MV-4-11 (cell line): ENCODE measurements at regions not wholly inside any gene's neighbourhood (a gene's known extent, or its start where the extent isn't known, plus 50 kb on each side); places are given as distances from the start of the nearest gene placed in this dataset.
"Not testable (repeated sequence)": the region's sequence is repeated elsewhere in the genome, so short reads cannot be mapped to it uniquely, and the experiment has no call there.

Experiments used
- DNase-seq: peaks from one replicate; lab custom pipeline; 2025; lab: John Stamatoyannopoulos, UW

DNA sequence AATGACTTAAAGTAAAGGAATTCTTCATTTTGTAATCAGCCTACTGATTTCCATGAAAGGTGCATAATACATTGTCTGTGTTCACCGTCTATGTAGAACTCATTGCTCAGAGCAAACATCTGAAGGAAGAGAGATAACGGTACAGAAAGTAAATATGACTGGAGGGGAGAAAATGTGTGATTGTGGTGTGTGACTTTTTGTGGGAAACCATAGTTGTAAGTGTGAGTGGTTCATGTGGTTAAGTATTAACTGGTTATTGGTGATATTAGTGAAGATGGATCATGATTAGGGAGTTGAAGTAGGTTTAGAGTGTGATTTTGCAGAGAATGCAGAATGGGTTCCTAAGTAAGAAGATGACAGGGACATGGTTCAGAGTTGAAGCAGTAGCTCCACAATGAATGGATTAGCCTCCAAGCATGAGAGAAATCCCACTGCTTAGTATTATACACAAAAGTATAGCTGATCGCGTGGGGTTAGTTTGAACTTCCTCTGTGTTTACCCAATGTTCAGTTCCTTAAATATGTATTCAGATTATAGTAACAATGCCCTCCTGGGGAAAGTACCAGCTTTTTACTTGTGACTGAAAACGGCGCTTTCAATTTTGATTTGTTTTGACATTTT, 368.9 kb downstream of the UTRN start:
- DNase-seq, result peak; percentile 61

DNA sequence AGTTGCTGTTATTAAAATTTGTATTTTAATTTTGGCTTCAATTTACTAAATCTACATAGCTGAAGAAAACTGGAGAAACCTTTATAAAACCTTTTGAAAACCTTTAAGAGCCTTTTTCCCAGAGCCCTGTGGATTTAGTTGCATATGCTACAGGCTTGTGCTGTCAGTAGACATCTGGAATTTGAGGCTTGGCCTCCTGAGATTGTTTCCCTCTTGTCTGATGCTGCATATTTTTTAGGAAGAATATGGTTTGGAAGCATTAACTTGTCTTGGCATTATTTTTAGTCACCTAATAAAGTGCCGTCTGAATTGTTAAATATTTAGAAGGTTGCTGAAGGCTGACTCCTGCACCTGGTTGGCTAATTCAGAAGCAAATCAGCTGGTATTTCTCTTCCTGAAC, 369.4 kb downstream of the UTRN start:
- no peak for DNase-seq

DNA sequence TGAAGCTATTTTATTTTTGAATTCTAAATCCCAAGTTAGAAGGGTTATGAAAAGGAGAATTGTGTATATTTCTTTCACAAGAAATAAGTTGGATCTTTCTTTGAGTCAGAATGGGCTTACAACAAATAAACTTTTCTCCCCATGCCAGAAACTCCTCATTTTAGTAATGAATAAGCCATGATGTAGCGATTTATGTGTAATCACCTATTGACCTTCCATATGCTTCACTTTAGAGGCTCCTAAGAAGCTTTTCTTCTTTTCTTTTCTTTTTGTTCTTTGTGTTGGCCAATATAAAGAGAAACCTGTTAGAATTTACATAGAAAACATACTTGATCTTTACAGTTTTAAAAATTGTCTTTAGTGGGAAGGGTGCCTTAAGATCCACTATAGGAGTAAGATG, 370.2 kb downstream of the UTRN start:
- DNase-seq, result no peak

DNA sequence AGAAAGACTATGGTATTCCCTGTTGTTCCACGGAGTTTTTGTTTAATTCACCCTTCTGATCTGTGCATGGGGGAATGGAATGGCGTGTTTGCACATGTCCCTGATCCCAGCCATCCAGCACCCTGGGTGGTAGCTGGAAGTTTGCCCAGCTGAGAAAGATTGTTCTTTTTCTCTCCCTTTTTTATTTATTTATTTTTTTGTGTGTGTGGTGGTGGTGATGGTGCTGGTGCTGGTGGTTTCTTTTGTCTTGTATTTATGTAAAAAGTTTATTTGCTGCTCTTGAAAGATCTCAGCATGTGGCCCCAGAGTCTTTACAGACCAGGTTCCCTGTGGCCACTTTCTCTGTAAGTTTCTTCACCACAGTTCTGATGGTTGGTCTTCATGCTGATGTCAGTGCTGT, 372.6 kb downstream of the UTRN start:
- no peak for DNase-seq

DNA sequence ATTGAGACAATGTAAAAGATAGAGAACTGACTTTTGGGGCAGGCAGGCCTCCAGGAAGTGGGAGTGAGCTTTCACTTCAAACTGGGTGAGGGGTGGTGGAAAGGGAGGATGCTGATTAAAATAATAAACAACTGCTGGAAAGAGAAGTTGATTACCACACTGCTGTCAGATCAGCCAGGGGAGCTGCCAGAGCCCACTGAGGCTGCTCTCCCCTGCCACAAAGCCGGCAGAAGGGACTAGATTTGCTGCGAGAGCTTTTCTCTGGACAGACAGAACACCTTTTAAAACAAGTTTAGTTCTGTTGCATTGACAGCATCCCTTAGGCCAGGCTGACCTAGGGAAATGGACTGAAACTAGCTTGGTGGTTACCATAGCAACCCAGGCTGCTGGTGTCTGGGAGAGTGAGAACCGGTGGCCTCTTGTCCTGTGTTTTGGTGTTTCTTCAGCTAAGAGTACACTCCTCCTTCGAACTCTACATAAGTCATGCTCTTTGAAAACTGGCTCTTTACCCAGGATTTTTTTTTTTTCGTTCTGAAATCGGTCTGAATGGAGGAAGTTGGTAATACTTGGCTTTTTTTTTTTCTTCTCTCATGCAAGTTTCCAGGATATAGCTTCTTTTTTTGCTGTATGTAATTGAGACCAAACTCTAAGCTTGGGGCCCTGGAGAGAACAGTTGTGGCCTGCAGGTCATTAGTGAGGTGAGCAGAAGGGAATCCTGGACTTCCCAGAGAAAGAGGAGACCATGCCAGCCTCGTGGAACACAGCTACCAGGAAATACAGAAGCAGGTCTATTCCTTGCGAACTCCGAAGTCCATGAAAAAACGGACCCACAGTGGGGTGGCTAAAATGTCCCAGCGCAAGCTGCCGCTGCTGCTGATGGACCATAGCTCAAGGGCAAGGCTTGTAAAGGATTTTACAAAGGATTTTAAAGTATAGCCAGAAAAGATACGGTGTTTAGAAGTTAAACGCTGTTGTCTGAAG, 374.4 kb downstream of the UTRN start:
- DNase-seq, result peak; percentile 65

DNA sequence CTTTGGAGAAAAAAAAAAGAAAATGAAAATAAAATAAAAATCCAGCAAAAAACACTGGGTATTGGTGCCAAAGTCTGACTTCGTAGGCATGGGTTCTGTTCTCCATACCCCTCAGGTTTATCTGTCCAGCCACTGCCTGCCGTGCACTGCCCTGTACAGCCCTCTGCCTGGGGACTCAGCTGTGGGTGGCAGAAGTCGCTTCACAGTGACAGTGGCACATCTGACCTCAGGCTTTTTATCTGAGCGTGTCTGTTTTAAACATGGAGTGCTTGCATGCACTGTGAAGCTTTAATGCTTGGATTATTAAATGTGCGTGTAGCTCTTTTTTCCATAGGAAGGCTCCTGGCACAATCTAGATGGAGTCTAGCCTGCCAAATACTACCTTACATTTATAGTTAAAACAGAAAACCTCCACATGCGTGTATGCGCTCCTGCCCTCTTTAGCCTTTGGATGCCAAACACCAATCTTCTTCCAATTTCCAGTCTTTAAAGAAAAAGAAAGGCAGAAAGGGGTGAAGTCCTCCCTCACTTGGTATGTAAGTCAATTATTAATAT, 375.5 kb downstream of the UTRN start:
- no peak for DNase-seq

DNA sequence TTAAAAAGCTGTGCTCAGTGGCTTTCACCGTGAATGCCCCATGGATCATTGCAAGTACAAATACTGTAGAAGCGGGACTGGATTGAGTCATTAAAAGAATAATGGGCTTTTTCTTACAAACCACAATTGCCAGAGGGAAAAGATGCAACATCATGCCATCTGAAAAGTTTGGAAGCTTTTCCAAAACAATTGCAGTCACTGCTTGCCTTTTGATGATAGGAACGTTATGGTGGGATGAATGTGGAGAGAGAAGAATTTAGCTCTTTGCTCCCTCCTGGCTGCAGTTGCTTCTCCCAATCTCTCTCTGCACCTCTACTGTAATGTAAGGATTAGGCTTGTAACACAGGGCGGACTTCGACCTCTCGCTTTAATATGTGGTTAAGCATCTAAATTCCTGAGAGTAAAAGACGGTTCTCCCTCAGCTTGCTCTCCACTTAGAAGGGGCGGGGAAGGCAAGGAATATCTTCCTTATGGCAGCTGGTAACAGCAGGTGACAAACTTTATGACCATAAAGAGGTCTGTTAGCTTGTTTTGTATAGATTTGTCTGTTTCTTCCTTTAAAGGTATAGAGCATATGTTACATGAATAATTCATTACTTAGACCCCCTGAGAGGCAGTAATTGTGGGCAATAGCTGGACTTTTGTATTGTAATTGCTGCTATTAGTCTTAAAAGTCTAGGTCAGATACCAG, 376.1 kb downstream of the UTRN start:
- DNase-seq, result no peak

DNA sequence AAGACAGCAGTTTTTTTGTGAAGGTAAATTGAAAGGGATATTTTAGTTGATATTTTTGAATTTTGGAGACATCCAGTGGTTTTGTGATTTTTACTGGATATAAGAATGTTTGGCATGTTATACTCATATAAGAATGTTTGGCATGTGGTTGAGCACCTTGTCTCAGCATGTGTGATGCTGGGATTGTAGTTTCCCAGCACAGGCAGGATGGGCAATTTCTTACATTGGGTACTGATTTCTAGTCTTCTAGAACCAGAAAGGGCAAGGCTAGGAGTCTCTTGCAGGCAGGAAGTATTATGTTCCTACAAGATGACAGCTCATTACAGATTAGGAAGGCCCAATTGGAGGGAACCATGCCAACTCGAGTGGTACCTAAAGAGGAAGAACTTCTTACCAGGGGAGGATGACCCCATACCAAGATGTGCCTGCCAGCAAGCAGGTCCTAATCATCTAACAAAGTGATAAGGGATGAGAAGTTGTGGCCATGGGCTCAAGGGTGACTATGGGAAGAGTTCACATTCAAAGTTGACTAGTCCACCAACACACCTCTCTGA, 377.8 kb downstream of the UTRN start:
- DNase-seq, result peak; percentile 9

DNA sequence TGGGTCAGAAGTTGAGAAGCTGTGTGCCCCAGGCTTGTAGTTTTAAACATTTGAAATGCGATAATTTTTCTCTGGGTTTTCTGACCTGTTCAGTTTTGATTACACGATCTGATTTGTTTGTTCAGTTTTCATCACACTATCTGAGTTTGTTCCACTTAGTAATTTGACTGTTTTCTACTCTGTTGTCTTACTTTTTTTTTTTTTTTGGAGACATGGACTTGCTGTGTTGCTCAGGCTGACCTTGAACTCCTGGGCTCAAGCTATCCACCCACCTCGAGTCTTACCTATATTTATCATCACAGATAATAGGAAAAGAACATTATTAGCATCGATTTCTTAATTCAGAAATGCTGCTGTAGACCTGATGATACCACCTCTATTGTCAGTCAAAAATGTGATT, 379.1 kb downstream of the UTRN start:
- DNase-seq, result no peak

DNA sequence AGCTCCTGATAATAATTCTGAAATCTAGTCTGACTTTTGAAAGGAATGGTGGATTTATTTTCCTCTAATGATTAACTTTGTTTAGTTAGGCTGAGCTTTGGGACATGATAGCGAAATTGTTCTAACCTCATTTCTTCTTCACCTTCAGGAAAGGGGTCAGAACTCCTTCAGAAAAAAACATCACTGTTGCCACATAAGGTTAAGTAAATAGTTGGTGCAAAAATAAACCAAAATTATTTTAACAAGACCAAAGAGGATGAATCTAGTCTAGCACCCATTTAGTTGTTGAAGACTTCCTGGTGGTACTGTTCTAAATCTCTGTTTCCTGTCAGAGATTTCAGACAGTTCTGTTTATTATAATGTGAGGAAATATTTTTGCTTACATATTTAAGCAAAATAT, 379.8 kb downstream of the UTRN start:
- no peak for DNase-seq

DNA sequence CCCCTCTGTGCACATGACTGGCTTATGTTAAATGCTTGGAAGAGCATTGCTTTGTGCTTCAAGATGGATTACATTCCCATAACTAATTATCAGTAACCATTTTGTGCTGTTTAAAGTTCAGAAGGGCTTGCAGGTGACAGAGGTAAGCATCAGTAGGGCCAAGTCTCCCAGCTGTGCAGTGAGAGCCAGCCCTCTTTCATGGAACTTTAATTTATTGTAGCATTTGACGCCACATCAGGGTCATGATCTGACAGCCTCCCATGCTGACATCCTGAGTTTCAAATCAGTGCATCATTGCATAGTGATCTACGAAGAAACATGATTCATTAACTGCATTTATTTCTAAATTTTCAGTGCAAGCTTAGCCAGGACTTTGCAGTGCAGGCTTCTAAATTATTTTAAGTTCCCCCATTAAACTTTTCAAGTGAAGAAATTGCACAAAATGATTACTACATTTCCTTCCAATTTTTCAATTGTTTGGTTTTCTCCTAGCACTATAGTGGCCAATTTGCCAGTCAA, 380.9 kb downstream of the UTRN start:
- no peak for DNase-seq

DNA sequence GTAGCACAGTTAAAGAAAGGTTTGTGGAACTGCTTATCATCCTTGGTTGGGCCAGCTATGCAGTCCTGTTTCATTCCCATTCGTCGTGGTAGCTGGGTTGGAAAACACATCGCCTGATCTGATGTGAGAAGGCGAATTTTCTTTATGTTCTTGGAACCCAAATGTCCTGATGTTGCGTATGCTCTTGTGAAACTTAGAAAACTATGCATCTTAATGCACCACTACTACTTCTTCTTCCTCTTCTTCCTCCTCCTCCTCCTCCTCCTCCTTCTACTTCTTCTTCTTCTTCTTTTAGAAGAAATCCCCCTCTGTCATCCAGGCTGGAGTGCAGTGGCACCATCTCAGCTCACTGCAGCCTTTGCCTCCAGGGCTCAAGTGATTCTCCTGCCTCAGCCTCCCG, 381.6 kb downstream of the UTRN start:
- DNase-seq, result peak; percentile 73

DNA sequence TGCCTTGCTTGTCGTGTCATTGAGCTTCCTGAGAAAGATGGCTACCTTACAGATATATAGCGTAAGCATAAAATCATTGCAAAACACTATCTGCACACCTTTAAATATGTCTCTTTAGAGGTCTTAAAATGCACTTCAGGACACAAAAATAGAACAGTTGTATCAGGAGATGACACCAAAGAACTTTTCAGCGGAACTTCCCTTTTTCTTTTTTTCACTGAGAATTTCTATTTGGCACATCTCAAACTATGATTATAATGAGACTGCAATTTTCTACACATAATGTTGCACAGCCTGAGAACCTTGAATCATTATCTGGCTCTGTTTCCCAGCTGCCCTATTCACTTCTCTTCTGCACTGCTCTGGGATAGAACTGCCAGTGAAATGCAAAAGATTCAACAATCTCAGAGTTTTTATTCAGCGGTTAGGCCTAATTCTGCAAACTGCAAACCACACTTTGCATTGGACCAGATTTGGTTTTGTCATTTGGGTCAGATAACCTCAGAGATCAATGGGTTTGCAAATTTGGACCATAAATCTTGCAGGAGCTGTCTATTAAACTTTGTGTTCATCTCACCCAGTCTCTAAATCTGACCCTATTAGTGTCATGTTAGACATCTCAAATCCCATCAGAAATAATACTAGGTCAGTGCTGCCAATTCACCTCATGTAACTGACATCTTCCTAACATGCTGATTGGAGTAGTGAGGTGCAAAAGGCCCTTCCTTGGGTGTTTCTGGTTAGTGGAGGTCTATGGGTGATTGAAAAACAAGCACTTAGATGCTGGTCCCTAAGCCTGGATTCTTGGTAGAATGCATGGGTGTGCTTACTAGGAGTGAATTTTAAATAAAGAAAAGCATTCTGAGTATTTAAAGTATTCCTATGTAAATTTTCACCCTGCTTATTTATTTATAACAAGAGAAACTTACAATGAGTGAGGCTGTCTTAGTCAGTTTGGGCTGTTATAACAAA, 382.7 kb downstream of the UTRN start:
- peak; percentile 41 for DNase-seq

DNA sequence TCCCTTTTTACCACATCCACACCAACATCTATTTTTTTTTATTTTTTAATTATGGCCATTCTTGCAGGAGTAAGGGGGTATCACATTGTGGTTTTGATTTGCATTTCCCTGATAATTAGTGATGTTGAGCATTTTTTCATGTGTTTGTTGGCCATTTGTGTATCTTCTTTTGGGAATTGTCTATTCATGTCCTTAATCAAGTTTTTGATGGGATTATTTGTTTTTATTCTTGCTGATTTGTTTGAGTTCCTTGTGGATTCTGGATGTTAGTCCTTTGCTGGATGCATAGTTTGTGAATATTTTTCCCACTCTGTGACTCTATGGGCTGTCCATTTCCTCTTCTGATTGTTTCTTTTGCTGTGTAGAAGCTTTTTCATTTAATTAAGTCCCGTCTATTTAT, 385.1 kb downstream of the UTRN start:
- DNase-seq, result not testable (repeated sequence)

DNA sequence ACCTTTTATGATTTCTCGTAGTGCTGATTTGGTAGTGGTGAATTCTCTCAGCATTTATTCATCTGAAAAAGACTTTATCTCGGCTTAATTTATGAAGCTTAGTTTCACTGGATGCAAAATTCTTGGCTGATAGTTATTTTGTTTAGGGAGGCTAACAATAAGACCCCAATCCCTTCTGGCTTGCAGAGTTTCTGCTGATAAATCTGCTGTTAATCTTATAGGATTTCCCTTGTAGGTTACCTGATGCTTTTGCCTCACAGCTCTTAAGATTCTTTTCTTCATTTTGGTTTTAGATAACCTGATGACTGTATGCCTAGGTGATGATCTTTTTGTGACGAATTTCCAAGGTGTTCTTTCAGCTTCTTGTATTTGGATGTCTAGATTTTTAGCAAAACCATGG, 388.7 kb downstream of the UTRN start:
- DNase-seq, result no peak

DNA sequence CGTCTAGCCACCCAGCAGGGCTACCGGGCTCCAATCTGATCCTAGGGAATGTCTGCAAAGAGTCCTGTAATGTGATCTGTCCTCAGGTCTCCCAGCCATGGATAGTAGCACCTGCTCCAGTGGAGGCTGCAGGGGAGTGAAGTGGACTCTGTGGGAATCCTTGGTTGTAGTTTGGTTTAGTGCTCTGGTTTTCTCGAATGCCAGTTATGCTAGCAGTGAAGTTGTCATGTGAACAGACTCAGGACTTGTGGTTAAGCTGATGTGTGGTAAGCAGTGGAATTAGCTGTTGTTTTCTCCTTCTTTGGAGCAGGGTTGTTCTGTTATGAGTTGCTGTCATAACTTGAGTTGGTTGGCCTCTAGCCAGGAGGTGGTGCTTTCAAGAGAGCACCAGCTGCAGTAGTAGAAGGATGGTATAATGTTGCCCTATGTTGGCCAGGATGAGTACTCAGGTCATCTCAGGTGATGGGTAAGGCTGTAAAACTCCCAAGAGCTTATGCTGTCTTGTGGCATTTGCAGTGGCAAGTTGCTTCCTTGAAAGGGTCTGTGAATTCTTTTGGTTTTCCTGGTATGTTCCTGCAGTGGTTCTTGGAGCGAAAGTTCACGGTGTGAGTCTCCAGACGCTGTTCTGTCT, 390.2 kb downstream of the UTRN start:
- peak; percentile 91 for DNase-seq

DNA sequence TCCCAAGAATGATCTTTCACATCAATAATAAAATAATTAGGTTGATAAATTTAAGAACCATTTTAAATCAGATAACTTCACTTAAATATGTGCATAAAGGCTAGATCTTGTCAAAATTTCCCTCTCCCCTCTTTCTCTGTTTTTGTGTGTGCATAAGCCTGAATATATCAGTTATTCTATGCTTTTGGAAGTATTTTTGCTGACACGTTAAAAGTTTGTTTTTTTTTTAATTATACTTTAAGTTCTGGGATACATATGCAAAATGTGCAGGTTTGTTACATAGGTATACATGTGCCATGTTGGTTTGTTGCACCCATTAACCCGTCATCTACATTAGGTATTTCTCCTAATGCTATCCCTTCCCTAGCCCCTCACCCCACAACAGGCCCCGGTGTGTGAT, 391.2 kb downstream of the UTRN start:
- DNase-seq, result not testable (repeated sequence)

DNA sequence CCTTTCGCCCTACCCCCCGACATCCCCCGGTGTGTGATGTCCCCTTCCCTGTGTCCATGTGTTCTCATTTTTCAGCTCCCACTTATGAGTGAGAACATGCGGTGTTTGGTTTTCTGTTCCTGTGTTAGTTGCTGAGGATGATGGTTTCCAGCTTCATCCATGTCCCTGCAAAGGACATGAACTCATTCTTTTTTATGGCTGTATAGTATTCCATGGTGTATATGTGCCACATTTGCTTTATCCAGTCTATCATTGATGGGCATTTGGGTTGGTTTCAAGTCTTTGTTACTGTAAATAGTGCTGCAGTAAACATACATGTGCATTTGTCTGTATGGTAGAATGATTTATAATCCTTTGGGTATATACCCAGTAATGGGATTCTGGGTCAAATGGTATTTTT, 392.1 kb downstream of the UTRN start:
- DNase-seq, result not testable (repeated sequence)

DNA sequence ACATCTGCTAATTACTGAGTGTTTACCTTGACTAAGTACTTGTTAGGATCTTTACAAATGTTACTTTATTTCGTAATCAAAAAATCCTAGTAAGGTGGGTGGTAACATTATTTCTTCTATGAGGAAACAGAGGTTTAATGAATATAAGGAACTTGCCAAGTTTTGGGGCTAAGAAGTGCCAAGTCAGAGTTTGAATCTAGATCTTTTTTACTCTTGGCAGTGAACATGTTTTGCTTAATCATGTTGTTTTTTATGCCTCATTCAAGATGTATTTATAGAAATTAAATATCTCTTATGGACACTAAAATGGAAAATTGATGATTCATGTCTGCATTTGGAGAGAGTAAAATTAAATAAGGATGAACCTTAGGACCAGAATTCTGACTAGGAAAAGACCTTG, 393.7 kb downstream of the UTRN start:
- DNase-seq, result no peak

DNA sequence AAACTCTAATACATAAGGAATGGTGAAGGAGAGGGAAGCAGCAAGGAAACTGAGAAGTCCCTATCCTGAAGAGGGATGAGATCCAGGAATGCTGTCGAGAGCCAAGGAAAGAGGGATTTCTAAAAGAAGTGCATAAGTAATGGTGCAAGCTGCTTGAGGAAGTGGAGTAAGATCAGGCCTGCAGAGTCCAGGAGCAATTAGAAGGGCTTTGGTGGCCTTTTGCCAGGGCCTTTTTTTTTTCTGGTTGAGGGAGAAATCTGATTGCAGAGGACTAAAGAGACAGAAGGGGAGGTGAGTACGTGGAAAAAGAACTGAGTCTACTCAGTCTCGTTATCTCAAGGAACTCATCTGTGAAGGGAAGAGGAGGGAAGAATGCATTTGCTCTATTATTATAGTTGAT, 396.2 kb downstream of the UTRN start:
- DNase-seq, result no peak
